T-cell (primary cell): ENCODE measurements at regions not wholly inside any gene's neighbourhood (a gene's known extent, or its start where the extent isn't known, plus 50 kb on each side); places are given as distances from the start of the nearest gene placed in this dataset.

Experiments used
- ATAC-seq, 4 experiments: fragments of 200-7000 bp in 3 of 4; fragments of 150-1000 bp in 1 of 4; cut with Tn5 transposase; replicated peaks in 1 of 4; 1 replicate in 3 of 4; 2 replicates in 1 of 4; pipeline ENCODE4 v1.10.0; 2021; ENCODE audit warnings: moderate library complexity in 3 of 4, mild to moderate bottlenecking in 2 of 4, moderate number of reproducible peaks in 1 of 4
- CTCF ChIA-PET, 2 donors: fragments of 300-600 bp; sonication (Branson Sonifier 250); formaldehyde crosslinking; loops; one replicate each; lab custom pipeline; 2022; ENCODE audit warnings: antibody characterized with exemption in 2 of 2; lab: Charles Lee
- POLR2A ChIA-PET, 2 donors: fragments of 300-600 bp; sonication (Branson Sonifier 250); formaldehyde crosslinking; loops; one replicate each; lab custom pipeline; 2022; ENCODE audit warnings: antibody characterized with exemption in 2 of 2; lab: Charles Lee
- DNase-seq, 35 experiments: peaks; one replicate each; pipeline versions ENCODE4 v3.0.0 to v3.0.0-alpha.2; 2013 to 2023
- H3K27ac ChIP-seq: one replicate; pipeline ENCODE4 v1.5.1; 2013; ENCODE audit warnings: low read length
- H3K27me3 ChIP-seq, 2 experiments: replicated peaks in 1 of 2; 1 replicate in 1 of 2; 2 replicates in 1 of 2; pipeline versions ENCODE4 v1.6.1 to v1.7.0; 2013; ENCODE audit warnings: low read length in 1 of 2, mixed read lengths in 1 of 2; ENCODE audit not compliant: control insufficient read depth in 2 of 2, insufficient read depth in 2 of 2; ENCODE audit errors: extremely low read depth in 1 of 2
- H3K36me3 ChIP-seq, 2 donors: 1 replicate in 1 of 2; 2 replicates in 1 of 2; pipeline versions ENCODE4 v1.6.1 to v1.7.0; 2013; ENCODE audit warnings: low read length in 1 of 2; ENCODE audit not compliant: control insufficient read depth in 2 of 2, insufficient read depth in 1 of 2; ENCODE audit errors: extremely low read depth in 1 of 2
- H3K4me1 ChIP-seq, 2 experiments: 1 replicate in 1 of 2; 2 replicates in 1 of 2; pipeline versions ENCODE4 v1.6.1 to v1.7.0; 2013; ENCODE audit warnings: low read length in 2 of 2, mixed read lengths in 1 of 2; ENCODE audit not compliant: insufficient read depth in 2 of 2, control insufficient read depth in 1 of 2; ENCODE audit errors: extremely low read depth in 1 of 2
- H3K4me3 ChIP-seq, 2 donors: 1 replicate in 1 of 2; 2 replicates in 1 of 2; pipeline versions ENCODE4 v1.5.1 to v1.7.0; 2013; ENCODE audit warnings: mild to moderate bottlenecking in 2 of 2, low read length in 1 of 2, moderate library complexity in 1 of 2; ENCODE audit not compliant: control insufficient read depth in 1 of 2; ENCODE audit errors: extremely low read depth in 1 of 2
- H3K9me3 ChIP-seq: 2 replicates; pipeline ENCODE4 v1.7.0; 2013
- H3K27ac Mint-ChIP-seq, 2 donors: one replicate each; pipeline ENCODE4 v1.8.0; 2020 to 2021; ENCODE audit warnings: mild to moderate bottlenecking in 2 of 2, mixed read lengths in 2 of 2
- H3K27me3 Mint-ChIP-seq, 2 donors: one replicate each; pipeline ENCODE4 v1.8.0; 2021 to 2022; ENCODE audit warnings: mixed read lengths in 2 of 2
- H3K36me3 Mint-ChIP-seq: one replicate; pipeline ENCODE4 v1.8.0; 2021; ENCODE audit warnings: mixed read lengths
- H3K4me1 Mint-ChIP-seq, 3 donors: one replicate each; pipeline ENCODE4 v1.8.0; 2020 to 2022; ENCODE audit warnings: mixed read lengths in 3 of 3, mild to moderate bottlenecking in 1 of 3
- H3K4me3 Mint-ChIP-seq, 3 donors: one replicate each; pipeline ENCODE4 v1.8.0; 2020 to 2022; ENCODE audit warnings: mild to moderate bottlenecking in 3 of 3, mixed read lengths in 3 of 3, moderate library complexity in 3 of 3
- H3K9me3 Mint-ChIP-seq, 3 donors: one replicate each; pipeline ENCODE4 v1.8.0; 2020 to 2022; ENCODE audit warnings: mixed read lengths in 3 of 3
- WGBS: methylation state at CpG from one replicate; pipeline ENCODE4 v1.1.5; 2013; ENCODE audit warnings: missing lambda C conversion rate; ENCODE audit not compliant: insufficient coverage; 5-methylcytosine and 5-hydroxymethylcytosine counted together

- no peaks in the 10 kb centered on the region for H3K27me3 ChIP-seq
- H3K4me3 ChIP-seq = no peak overlapping the region
- peaks cover 3% of the 10 kb centered on the region for H3K9me3 ChIP-seq
- DNase-seq (no peak), ATAC-seq (no peak)
- CTCF ChIA-PET = no interaction called here
- H3K36me3 Mint-ChIP-seq = no peaks in the 10 kb centered on the region
- no peak overlapping the region for H3K27ac ChIP-seq
- no peak overlapping the region for H3K4me3 Mint-ChIP-seq
- no peak overlapping the region for H3K27ac Mint-ChIP-seq
- POLR2A ChIA-PET = no interaction called here
- H3K9me3 Mint-ChIP-seq = peaks cover 9 to 14% (median 11%) of the 10 kb centered on the region in 3 donors
- no peaks in the 10 kb centered on the region for H3K4me1 Mint-ChIP-seq
- H3K36me3 ChIP-seq = no peaks in the 10 kb centered on the region
- WGBS = 47% methylated on average over 2 of the region's 6 CpGs
- no peaks in the 10 kb centered on the region for H3K4me1 ChIP-seq
- H3K27me3 Mint-ChIP-seq = no peaks in the 10 kb centered on the region
Measured at GRCh38 chr4:135184715-135185114, 983.1 kb upstream of the PABPC4L start.

GRCh38 chr4:135177321-135177720, 975.7 kb upstream of the PABPC4L start:
- no peak for DNase-seq
- Mint-ChIP-seq H3K4me1 (no peaks in the 10 kb centered on the region), H3K27ac (no peak overlapping the region), H3K36me3 (no peaks in the 10 kb centered on the region), H3K9me3 (peaks cover 7 to 21% (median 18%) of the 10 kb centered on the region in 3 donors), H3K27me3 (no peaks in the 10 kb centered on the region), H3K4me3 (no peak overlapping the region)
- Histone ChIP-seq H3K4me3 (no peak overlapping the region), H3K36me3 (no peaks in the 10 kb centered on the region), H3K4me1 (no peaks in the 10 kb centered on the region), H3K9me3 (no peaks in the 10 kb centered on the region), H3K27ac (no peak overlapping the region), H3K27me3 (no peaks in the 10 kb centered on the region)
- CTCF ChIA-PET = no interaction called here
- no peak for ATAC-seq
- POLR2A ChIA-PET = no interaction called here

GRCh38 chr4:135166661-135167060, 965.1 kb upstream of the PABPC4L start:
- Mint-ChIP-seq H3K4me3 (no peak overlapping the region), H3K36me3 (no peaks in the 10 kb centered on the region), H3K27me3 (no peaks in the 10 kb centered on the region), H3K9me3 (peaks cover 2 to 11% (median 5%) of the 10 kb centered on the region in 3 donors), H3K27ac (no peak overlapping the region), H3K4me1 (no peaks in the 10 kb centered on the region)
- Histone ChIP-seq H3K4me3 (no peak overlapping the region), H3K27me3 (no peaks in the 10 kb centered on the region), H3K36me3 (no peaks in the 10 kb centered on the region), H3K27ac (no peak overlapping the region), H3K4me1 (no peaks in the 10 kb centered on the region), H3K9me3 (no peaks in the 10 kb centered on the region)
- DNase-seq = no peak
- ChIA-PET CTCF (no interaction called here), POLR2A (no interaction called here)
- no peak for ATAC-seq
- WGBS = no CpG with 5 or more reads among the region's 2 CpGs

- no peaks in the 10 kb centered on the region for H3K36me3 Mint-ChIP-seq
- Histone ChIP-seq H3K4me1 (no peaks in the 10 kb centered on the region), H3K36me3 (no peaks in the 10 kb centered on the region), H3K27me3 (no peaks in the 10 kb centered on the region), H3K9me3 (no peaks in the 10 kb centered on the region), H3K4me3 (no peak overlapping the region), H3K27ac (no peak overlapping the region)
- DNase-seq = no peak
- ATAC-seq = no peak
- H3K4me1 Mint-ChIP-seq = no peaks in the 10 kb centered on the region
- no peak overlapping the region for H3K27ac Mint-ChIP-seq
- CTCF ChIA-PET = no interaction called here
- peaks cover 2 to 4% (median 4%) of the 10 kb centered on the region in 3 donors for H3K9me3 Mint-ChIP-seq
- no peak overlapping the region for H3K4me3 Mint-ChIP-seq
- no CpG with 5 or more reads among the region's 5 CpGs for WGBS
- POLR2A ChIA-PET = no interaction called here
- H3K27me3 Mint-ChIP-seq = no peaks in the 10 kb centered on the region
Measured at GRCh38 chr4:135164601-135165000, 963.0 kb upstream of the PABPC4L start.

GRCh38 chr4:135144498-135144897, 942.9 kb upstream of the PABPC4L start:
- WGBS = no CpG with 5 or more reads among the region's 1 CpG

GRCh38 chr4:135124196-135124595, 922.6 kb upstream of the PABPC4L start:
- no peak overlapping the region for H3K27ac ChIP-seq
- POLR2A ChIA-PET = no interaction called here

More at GRCh38 chr4:135144498-135144897, 942.9 kb upstream of the PABPC4L start:
- H3K4me1 ChIP-seq = no peaks in the 10 kb centered on the region
- no peak overlapping the region for H3K27ac ChIP-seq
- no peaks in the 10 kb centered on the region for H3K36me3 Mint-ChIP-seq
- no peak overlapping the region for H3K27ac Mint-ChIP-seq
- H3K4me1 Mint-ChIP-seq = no peaks in the 10 kb centered on the region
- CTCF ChIA-PET = no interaction called here
- H3K4me3 ChIP-seq = no peak overlapping the region
- H3K9me3 Mint-ChIP-seq = peaks cover 10 to 11% (median 10%) of the 10 kb centered on the region in 3 donors
- no peaks in the 10 kb centered on the region for H3K36me3 ChIP-seq
- DNase-seq = no peak
- ATAC-seq = no peak
- POLR2A ChIA-PET = no interaction called here
- no peaks in the 10 kb centered on the region for H3K27me3 ChIP-seq
- H3K4me3 Mint-ChIP-seq = no peak overlapping the region
- no peaks in the 10 kb centered on the region for H3K27me3 Mint-ChIP-seq
- no peaks in the 10 kb centered on the region for H3K9me3 ChIP-seq

GRCh38 chr4:135123632-135124031, 922.0 kb upstream of the PABPC4L start:
- Histone ChIP-seq H3K4me1 (no peaks in the 10 kb centered on the region), H3K36me3 (no peaks in the 10 kb centered on the region), H3K9me3 (no peaks in the 10 kb centered on the region), H3K27me3 (no peaks in the 10 kb centered on the region), H3K4me3 (no peak overlapping the region), H3K27ac (no peak overlapping the region)
- POLR2A ChIA-PET = no interaction called here
- no CpG with 5 or more reads among the region's 1 CpG for WGBS
- no peak for DNase-seq
- Mint-ChIP-seq H3K9me3 (peaks cover 9 to 30% (median 16%) of the 10 kb centered on the region in 3 donors), H3K36me3 (no peaks in the 10 kb centered on the region), H3K27ac (no peak overlapping the region), H3K4me1 (no peaks in the 10 kb centered on the region), H3K4me3 (no peak overlapping the region), H3K27me3 (no peaks in the 10 kb centered on the region)
- no peak for ATAC-seq
- CTCF ChIA-PET = no interaction called here

More at GRCh38 chr4:135124196-135124595, 922.6 kb upstream of the PABPC4L start:
- H3K4me1 Mint-ChIP-seq = no peaks in the 10 kb centered on the region
- Histone ChIP-seq H3K4me1 (no peaks in the 10 kb centered on the region), H3K27me3 (no peaks in the 10 kb centered on the region), H3K4me3 (no peak overlapping the region), H3K9me3 (no peaks in the 10 kb centered on the region), H3K36me3 (no peaks in the 10 kb centered on the region)
- H3K36me3 Mint-ChIP-seq = no peaks in the 10 kb centered on the region
- peaks cover 9 to 27% (median 14%) of the 10 kb centered on the region in 3 donors for H3K9me3 Mint-ChIP-seq
- no peaks in the 10 kb centered on the region for H3K27me3 Mint-ChIP-seq
- CTCF ChIA-PET = no interaction called here
- ATAC-seq = no peak
- H3K27ac Mint-ChIP-seq = no peak overlapping the region
- no peak overlapping the region for H3K4me3 Mint-ChIP-seq
- no peak for DNase-seq
